ENCODE measurements at regions not wholly inside any gene's neighbourhood (a gene's known extent, or its start where the extent isn't known, plus 50 kb on each side); places are given as distances from the start of the nearest gene placed in this dataset.

- Histone ChIP-seq H3K4me2 (ENCODE audit: extremely low read depth, insufficient read depth, low read length) (no peak overlapping the region), H3K9ac (ENCODE audit: insufficient read depth, low read length) (no peak overlapping the region), H3K36me3 (ENCODE audit: control insufficient read depth, insufficient read depth, low read length) (no peaks in the 10 kb centered on the region), H3K27me3 (ENCODE audit: control insufficient read depth, insufficient read depth, low read length) (no peaks in the 10 kb centered on the region), H3K9me3 (ENCODE audit: control insufficient read depth, insufficient read depth, low read depth, low read length) (no peaks in the 10 kb centered on the region), H3K4me3 (replicated peaks in 1 of 4; ENCODE audit: control extremely low read depth in 1 of 4, insufficient read depth in 1 of 4, low read depth in 3 of 4, low read length in 4 of 4) (no peak overlapping the region), H3K27ac (ENCODE audit: insufficient read depth, low read length) (no peak overlapping the region), H2AFZ (ENCODE audit: low read length) (no peak overlapping the region), H4K20me1 (ENCODE audit: control insufficient read depth, extremely low read depth, insufficient read depth, low read length) (no peaks in the 10 kb centered on the region), H3K4me1 (ENCODE audit: control insufficient read depth, extremely low read depth, insufficient read depth, low read length) (no peaks in the 10 kb centered on the region), H3K79me2 (ENCODE audit: control insufficient read depth, insufficient read depth, low read length) (no peaks in the 10 kb centered on the region)
- no peak for DNase-seq (ENCODE audit: low read depth in 2 of 2)
- no peak for TF ChIP-seq CTCF (conservative IDR thresholded peaks at IDR 0.05 in 1 of 2, IDR thresholded peaks at IDR 0.05 in 1 of 2; ENCODE audit: low read depth in 1 of 2, low read length in 2 of 2)
- no peak for TF ChIP-seq EZH2 (IDR thresholded peaks at IDR 0.05; ENCODE audit: low read length, missing control alignments)
Measured at GRCh38 chr6:120652506-120652905, 681.8 kb downstream of the TBC1D32 start.

- no peak for TF ChIP-seq EZH2 (IDR thresholded peaks at IDR 0.05; ENCODE audit: low read length, missing control alignments)
- no peak for TF ChIP-seq CTCF (conservative IDR thresholded peaks at IDR 0.05 in 1 of 2, IDR thresholded peaks at IDR 0.05 in 1 of 2; ENCODE audit: low read depth in 1 of 2, low read length in 2 of 2)
- Histone ChIP-seq H3K4me3 (replicated peaks in 1 of 4; ENCODE audit: control extremely low read depth in 1 of 4, insufficient read depth in 1 of 4, low read depth in 3 of 4, low read length in 4 of 4) (no peak overlapping the region), H3K9ac (ENCODE audit: insufficient read depth, low read length) (no peak overlapping the region)
Measured at GRCh38 chr6:120648713-120649112, 685.6 kb downstream of the TBC1D32 start.

GRCh38 chr6:120646101-120646500, 688.2 kb downstream of the TBC1D32 start:
- Histone ChIP-seq H4K20me1 (ENCODE audit: control insufficient read depth, extremely low read depth, insufficient read depth, low read length) (no peaks in the 10 kb centered on the region), H3K79me2 (ENCODE audit: control insufficient read depth, insufficient read depth, low read length) (no peaks in the 10 kb centered on the region), H3K4me3 (replicated peaks in 1 of 4; ENCODE audit: control extremely low read depth in 1 of 4, insufficient read depth in 1 of 4, low read depth in 3 of 4, low read length in 4 of 4) (no peak overlapping the region), H3K27ac (ENCODE audit: insufficient read depth, low read length) (no peak overlapping the region), H3K27me3 (ENCODE audit: control insufficient read depth, insufficient read depth, low read length) (no peaks in the 10 kb centered on the region), H3K4me2 (ENCODE audit: extremely low read depth, insufficient read depth, low read length) (no peak overlapping the region), H3K9ac (ENCODE audit: insufficient read depth, low read length) (no peak overlapping the region), H3K36me3 (ENCODE audit: control insufficient read depth, insufficient read depth, low read length) (no peaks in the 10 kb centered on the region), H3K4me1 (ENCODE audit: control insufficient read depth, extremely low read depth, insufficient read depth, low read length) (no peaks in the 10 kb centered on the region), H3K9me3 (ENCODE audit: control insufficient read depth, insufficient read depth, low read depth, low read length) (no peaks in the 10 kb centered on the region), H2AFZ (ENCODE audit: low read length) (no peak overlapping the region)
- TF ChIP-seq CTCF (conservative IDR thresholded peaks at IDR 0.05 in 1 of 2, IDR thresholded peaks at IDR 0.05 in 1 of 2; ENCODE audit: low read depth in 1 of 2, low read length in 2 of 2) (no peak), EZH2 (IDR thresholded peaks at IDR 0.05; ENCODE audit: low read length, missing control alignments) (no peak)
- no peak for DNase-seq (ENCODE audit: low read depth in 2 of 2)

More at GRCh38 chr6:120648713-120649112, 685.6 kb downstream of the TBC1D32 start:
- no peaks in the 10 kb centered on the region for H3K36me3 ChIP-seq (ENCODE audit: control insufficient read depth, insufficient read depth, low read length)
- no peaks in the 10 kb centered on the region for H4K20me1 ChIP-seq (ENCODE audit: control insufficient read depth, extremely low read depth, insufficient read depth, low read length)
- H2AFZ ChIP-seq (ENCODE audit: low read length), result no peak overlapping the region
- H3K4me2 ChIP-seq (ENCODE audit: extremely low read depth, insufficient read depth, low read length), result no peak overlapping the region
- DNase-seq (ENCODE audit: low read depth in 2 of 2), result no peak
- H3K79me2 ChIP-seq (ENCODE audit: control insufficient read depth, insufficient read depth, low read length), result no peaks in the 10 kb centered on the region
- H3K4me1 ChIP-seq (ENCODE audit: control insufficient read depth, extremely low read depth, insufficient read depth, low read length), result no peaks in the 10 kb centered on the region
- H3K27me3 ChIP-seq (ENCODE audit: control insufficient read depth, insufficient read depth, low read length), result no peaks in the 10 kb centered on the region
- H3K9me3 ChIP-seq (ENCODE audit: control insufficient read depth, insufficient read depth, low read depth, low read length), result no peaks in the 10 kb centered on the region
- no peak overlapping the region for H3K27ac ChIP-seq (ENCODE audit: insufficient read depth, low read length)
